NOMO-1 treated with dmso at 0.1 percent for 144 hours (cell line): ENCODE measurements at regions not wholly inside any gene's neighbourhood (a gene's known extent, or its start where the extent isn't known, plus 50 kb on each side); places are given as distances from the start of the nearest gene placed in this dataset.

Experiments used
- DNase-seq: peaks from one replicate; lab custom pipeline; 2025; ENCODE audit not compliant: unreplicated experiment; lab: John Stamatoyannopoulos, UW

- no peak for DNase-seq
Observed at GRCh38 chr7:49367072-49367471, 406.4 kb upstream of the VWC2 start.

GRCh38 chr7:49371771-49372170 lies 401.7 kb upstream of the VWC2 start:
- DNase-seq: no peak

DNA sequence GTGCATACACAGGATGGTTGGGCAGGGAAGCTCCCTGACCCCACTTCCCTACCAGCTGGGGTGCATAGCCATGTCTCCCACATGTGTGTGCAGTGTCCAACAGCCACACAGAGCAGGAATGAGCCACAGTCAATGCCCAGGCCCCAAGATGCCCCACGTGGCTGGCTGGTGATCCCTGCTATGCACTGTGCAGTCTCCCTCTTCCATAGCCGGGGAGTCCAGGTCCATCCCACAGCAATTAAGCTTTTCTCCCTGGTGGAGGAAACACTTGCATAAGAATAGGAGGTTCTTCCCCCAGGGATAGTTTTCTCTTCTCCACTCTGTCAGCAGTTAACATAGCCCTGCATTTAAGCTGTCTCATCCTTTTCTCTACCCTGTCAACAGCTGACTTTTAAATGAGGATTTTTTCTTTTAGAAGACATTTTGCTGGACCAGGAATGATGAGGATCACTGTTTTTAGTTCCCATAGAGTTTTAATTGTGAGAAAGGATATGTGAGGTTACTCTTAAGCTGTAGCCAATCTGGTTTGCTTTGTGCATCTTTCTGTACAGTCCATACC lies 396.5 kb upstream of the VWC2 start:
- DNase-seq: no peak

DNA sequence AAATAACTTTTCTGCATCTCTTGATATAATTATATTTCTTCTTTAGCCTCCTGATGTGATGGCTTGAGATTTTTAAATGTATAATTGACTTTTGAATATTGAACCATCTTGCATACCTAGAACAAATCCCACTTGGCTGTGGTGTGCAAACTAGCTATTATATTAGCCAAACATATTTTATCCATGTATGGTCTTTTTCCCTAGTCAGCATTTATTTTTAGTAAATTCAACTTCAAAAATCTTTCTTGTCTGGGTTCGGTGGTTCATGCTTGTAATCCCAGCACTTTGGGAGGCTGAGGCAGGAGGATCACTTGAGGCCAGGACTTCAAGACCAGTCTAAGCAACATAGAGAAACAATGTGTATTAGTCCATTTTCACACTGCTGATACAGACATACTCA lies 386.6 kb upstream of the VWC2 start:
- no peak for DNase-seq

- DNase-seq: no peak
Observed at GRCh38 chr7:49389871-49390479, 383.5 kb upstream of the VWC2 start.

- no peak for DNase-seq
Observed at GRCh38 chr7:49396229-49396628, 377.2 kb upstream of the VWC2 start.

- DNase-seq: peak; percentile 62
Observed at GRCh38 chr7:49397750-49398149, 375.7 kb upstream of the VWC2 start.

GRCh38 chr7:49398236-49398635 lies 375.2 kb upstream of the VWC2 start:
- DNase-seq: no peak

- DNase-seq: no peak
Observed at GRCh38 chr7:49398746-49399145, 374.7 kb upstream of the VWC2 start.

GRCh38 chr7:49400891-49401550 lies 372.4 kb upstream of the VWC2 start:
- DNase-seq: no peak

- no peak for DNase-seq
Observed at GRCh38 chr7:49403844-49404243, 369.6 kb upstream of the VWC2 start.

DNA sequence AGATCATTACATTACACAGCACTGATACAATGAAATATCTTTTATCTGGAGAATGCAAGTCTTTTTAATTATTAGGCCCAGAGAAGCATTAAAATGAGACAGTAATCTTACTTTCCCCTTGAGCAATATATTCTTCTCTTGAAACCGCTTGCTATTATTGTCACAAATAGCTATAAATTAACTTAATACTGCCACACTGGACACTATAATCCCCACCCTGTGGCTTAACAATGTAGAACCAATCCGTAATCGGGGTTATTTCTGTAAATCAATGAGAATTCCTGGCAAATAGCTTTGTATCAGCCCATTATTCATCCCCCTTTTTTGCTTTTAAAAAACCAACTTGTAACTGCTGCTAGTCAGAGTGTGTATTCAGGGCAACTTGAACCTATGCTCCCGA lies 366.2 kb upstream of the VWC2 start:
- no peak for DNase-seq

DNA sequence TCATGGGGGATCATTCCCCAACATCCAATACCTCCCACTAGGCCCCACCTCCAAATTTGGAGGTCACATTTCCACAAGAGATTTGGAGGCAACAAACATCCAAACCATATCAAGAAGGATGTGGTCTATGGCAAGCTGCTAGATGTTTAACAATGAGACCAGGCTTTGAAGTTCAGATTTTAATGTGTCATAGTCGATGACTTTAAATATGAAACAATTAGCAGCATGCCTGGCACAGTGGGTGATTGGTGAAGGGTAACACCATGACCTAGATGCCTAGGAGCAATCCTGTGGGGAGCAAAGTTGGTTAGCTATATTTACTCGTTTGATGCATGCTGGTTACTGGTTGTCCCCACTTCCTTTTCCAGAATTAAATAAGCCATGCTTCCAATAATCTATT lies 356.4 kb upstream of the VWC2 start:
- no peak for DNase-seq

GRCh38 chr7:49418963-49419362 lies 354.5 kb upstream of the VWC2 start:
- DNase-seq: no peak

- no peak for DNase-seq
Observed at GRCh38 chr7:49422564-49422963, 350.9 kb upstream of the VWC2 start.

DNA sequence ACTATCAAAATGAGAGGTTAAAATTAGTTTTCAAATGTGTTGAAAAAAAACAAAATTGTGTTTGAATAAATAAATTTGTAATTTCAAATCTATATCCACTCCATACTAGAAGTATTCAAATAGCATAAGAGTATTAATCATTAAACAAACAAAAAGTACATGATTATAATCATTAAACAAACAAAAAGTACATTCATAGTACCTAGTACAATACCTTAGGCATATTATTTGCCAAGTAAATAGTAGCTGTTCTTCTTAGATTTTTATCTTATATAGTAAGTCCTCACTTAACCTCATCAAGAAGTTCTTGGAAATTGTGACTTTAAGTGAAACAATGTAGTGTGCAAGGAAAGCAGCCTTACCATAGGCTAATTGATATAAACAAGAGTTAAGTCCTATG lies 349.3 kb upstream of the VWC2 start:
- DNase-seq: no peak

DNA sequence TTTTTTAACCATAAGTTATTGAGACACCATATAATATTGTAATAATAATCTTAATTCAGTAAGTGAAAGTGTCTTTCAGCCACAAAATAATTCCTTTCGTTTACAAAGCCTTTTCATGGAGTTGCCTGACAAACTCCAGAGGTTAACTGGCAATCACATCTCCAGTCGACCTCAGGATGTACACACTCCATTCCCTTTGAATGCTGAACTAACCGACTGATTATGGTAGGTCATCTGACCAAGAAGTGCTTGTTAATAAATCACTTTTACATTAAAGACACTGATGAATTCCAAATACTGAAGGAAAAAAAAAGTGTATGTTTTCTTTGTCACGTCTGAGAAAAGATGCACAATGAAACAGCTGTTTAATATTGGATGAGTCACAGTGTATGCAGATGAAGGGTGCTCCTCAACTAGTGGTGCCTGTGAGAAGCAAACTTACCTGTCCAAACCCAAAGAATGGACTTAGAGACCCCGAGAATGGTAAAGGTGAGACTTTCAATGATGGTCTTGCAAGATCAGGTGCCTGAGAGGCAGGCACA lies 348.1 kb upstream of the VWC2 start:
- no peak for DNase-seq

DNA sequence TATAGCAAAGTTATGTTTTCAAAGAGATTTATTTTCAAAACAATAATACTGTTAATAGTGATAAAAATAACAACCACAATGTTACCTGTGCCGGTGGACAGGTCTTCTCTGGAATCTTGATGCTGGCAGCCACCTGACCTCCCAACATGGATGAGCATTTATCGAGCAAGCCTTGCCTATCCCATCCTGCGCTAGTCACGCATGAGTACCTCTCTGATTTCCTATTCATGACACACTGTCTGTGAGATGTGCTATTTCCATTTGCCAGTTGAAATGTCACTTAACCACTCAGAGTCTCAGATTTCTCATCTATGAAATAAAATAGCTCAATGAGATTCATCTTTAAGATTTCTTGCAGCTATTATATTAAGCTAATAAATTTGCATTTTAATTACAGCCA lies 341.2 kb upstream of the VWC2 start:
- no peak for DNase-seq

GRCh38 chr7:49433794-49434193 lies 339.6 kb upstream of the VWC2 start:
- DNase-seq: peak; percentile 64

- no peak for DNase-seq
Observed at GRCh38 chr7:49434846-49435245, 338.6 kb upstream of the VWC2 start.

- DNase-seq: no peak
Observed at GRCh38 chr7:49438281-49438680, 335.2 kb upstream of the VWC2 start.

DNA sequence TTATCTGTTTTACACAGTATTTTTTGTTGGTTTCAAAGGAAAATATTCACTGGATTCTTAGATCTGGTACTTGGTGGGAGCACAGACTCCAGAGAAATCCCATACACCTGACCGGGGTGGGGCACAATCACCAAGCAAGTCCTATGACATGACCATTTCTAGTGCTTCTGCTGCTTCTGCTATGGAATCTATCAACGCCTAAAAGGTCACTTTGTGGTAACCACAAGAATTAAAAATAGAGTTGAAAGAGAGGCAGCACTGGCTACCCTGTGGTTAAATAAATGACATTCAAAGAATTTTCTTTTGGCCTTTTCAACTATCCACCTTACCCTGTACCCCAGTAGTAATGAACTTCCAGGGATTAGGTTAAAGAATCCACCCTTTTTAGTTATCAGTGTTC lies 329.9 kb upstream of the VWC2 start:
- DNase-seq: no peak

DNA sequence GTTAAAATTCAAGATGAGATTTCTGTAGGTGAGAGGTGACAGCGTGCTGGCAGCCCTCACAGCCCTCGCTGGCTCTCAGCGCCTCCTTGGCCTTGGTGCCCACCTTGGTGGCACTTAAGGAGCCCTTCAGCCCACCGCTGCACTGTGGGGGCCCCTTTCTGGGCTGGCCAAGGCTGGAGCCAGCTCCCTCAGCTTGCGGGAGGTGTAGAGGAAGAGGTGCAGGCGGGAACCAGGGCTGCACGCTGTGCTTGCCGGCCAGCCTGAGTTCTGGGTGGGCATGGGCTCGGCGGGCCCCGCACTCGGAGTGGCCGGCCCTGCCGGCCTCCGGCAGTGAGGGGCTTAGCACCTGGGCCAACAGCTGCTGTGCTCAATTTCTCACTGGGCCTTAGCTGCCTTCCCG lies 320.0 kb upstream of the VWC2 start:
- no peak for DNase-seq
